SKM-1 treated with dmso at 0.1 percent for 144 hours (cell line): ENCODE measurements at regions not wholly inside any gene's neighbourhood (a gene's known extent, or its start where the extent isn't known, plus 50 kb on each side); places are given as distances from the start of the nearest gene placed in this dataset.
"Not testable (repeated sequence)": the region's sequence is repeated elsewhere in the genome, so short reads cannot be mapped to it uniquely, and the experiment has no call there.

Source experiments
- DNase-seq: peaks from one replicate; lab custom pipeline; 2025; ENCODE audit not compliant: unreplicated experiment; lab: John Stamatoyannopoulos, UW

- no peak for DNase-seq
These were observed 121.7 kb downstream of the DUSP6 start for GRCh38 chr12:89230376-89231315.

GRCh38 chr12:89228491-89228890 is 123.8 kb downstream of the DUSP6 start:
- no peak for DNase-seq

- DNase-seq = no peak
These were observed 124.5 kb downstream of the DUSP6 start for GRCh38 chr12:89227774-89228173.

GRCh38 chr12:89225808-89226411 is 126.4 kb downstream of the DUSP6 start:
- DNase-seq = no peak

- no peak for DNase-seq
These were observed 126.9 kb downstream of the DUSP6 start for GRCh38 chr12:89225401-89225800.

GRCh38 chr12:89222580-89222979 is 129.7 kb downstream of the DUSP6 start:
- DNase-seq = not testable (repeated sequence)

- no peak for DNase-seq
These were observed 134.8 kb downstream of the DUSP6 start for GRCh38 chr12:89217472-89217871.

- DNase-seq = no peak
These were observed 135.9 kb downstream of the DUSP6 start for GRCh38 chr12:89216211-89216952.

- no peak for DNase-seq
These were observed 137.1 kb downstream of the DUSP6 start for GRCh38 chr12:89215196-89215595.

GRCh38 chr12:89213747-89214146 is 138.6 kb downstream of the DUSP6 start:
- no peak for DNase-seq

GRCh38 chr12:89213139-89213538 is 139.2 kb downstream of the DUSP6 start:
- no peak for DNase-seq

GRCh38 chr12:89212339-89212771 is 139.9 kb downstream of the DUSP6 start:
- no peak for DNase-seq

- no peak for DNase-seq
These were observed 140.8 kb downstream of the DUSP6 start for GRCh38 chr12:89211456-89211855.

GRCh38 chr12:89210277-89210676 is 142.0 kb downstream of the DUSP6 start:
- DNase-seq = no peak

- no peak for DNase-seq
These were observed 143.6 kb downstream of the DUSP6 start for GRCh38 chr12:89208661-89209096.

- DNase-seq = no peak
These were observed 145.9 kb downstream of the DUSP6 start for GRCh38 chr12:89206390-89206789.

- DNase-seq = no peak
These were observed 146.8 kb downstream of the DUSP6 start for GRCh38 chr12:89205517-89205916.

- no peak for DNase-seq
These were observed 149.2 kb downstream of the DUSP6 start for GRCh38 chr12:89203144-89203543.

- no peak for DNase-seq
These were observed 152.1 kb downstream of the DUSP6 start for GRCh38 chr12:89200217-89200616.

GRCh38 chr12:89195470-89195869 is 156.8 kb downstream of the DUSP6 start:
- DNase-seq = no peak

- no peak for DNase-seq
These were observed 157.6 kb downstream of the DUSP6 start for GRCh38 chr12:89194683-89195082.

GRCh38 chr12:89192429-89192828 is 159.9 kb downstream of the DUSP6 start:
- DNase-seq = no peak
